ENCODE measurements at regions not wholly inside any gene's neighbourhood (a gene's known extent, or its start where the extent isn't known, plus 50 kb on each side); places are given as distances from the start of the nearest gene placed in this dataset.

DNA sequence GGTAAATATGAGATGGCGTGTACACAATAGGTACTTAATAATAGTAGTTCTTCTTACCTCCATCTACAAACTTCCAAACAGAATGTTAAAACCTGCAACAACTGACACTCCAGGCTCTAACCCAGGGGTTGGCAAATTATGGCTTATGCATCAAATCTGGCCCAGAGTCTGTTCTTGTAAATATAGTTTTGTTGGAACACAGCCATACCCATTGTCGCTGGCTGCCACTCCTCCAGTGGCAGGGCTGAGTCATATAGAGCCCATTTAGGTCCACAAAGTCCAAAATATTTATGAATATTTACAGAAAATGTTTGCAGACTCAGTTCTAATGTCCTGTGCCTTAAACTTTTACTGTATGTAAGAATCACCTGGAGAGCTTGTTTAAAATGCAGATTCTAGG is 69.9 kb upstream of the BTBD3 start:
- no peak for TF ChIP-seq POLR2A (IDR thresholded peaks at IDR 0.05; ENCODE audit: low read length)
- no peak for TF ChIP-seq GATA1 (IDR thresholded peaks at IDR 0.05; ENCODE audit: low read depth, low read length)
